ENCODE measurements at regions not wholly inside any gene's neighbourhood (a gene's known extent, or its start where the extent isn't known, plus 50 kb on each side); places are given as distances from the start of the nearest gene placed in this dataset.

GRCh38 chr7:111666260-111666659, 104.0 kb upstream of the IMMP2L start:
- Histone ChIP-seq H3K27me3 (no peaks in the 10 kb centered on the region), H3K9me3 (no peaks in the 10 kb centered on the region), H3K36me3 (no peaks in the 10 kb centered on the region), H3K4me3 (no peak overlapping the region), H3K4me1 (no peaks in the 10 kb centered on the region), H3K27ac (no peak overlapping the region)
- intact Hi-C loops (cut with DNase I; ENCODE audit: low total_unique reads), result no loop called here
- DNase-seq, result no peak
- 13 to 39% (median 28%) methylated on average over 2 of the region's 2 CpGs for WGBS, 5 donors
- TF ChIP-seq CTCF (IDR thresholded peaks at IDR 0.05) (no peak), POLR2A (IDR thresholded peaks at IDR 0.05) (no peak), POLR2AphosphoS5 (IDR thresholded peaks at IDR 0.05) (no peak), EP300 (IDR thresholded peaks at IDR 0.05) (no peak)

DNA sequence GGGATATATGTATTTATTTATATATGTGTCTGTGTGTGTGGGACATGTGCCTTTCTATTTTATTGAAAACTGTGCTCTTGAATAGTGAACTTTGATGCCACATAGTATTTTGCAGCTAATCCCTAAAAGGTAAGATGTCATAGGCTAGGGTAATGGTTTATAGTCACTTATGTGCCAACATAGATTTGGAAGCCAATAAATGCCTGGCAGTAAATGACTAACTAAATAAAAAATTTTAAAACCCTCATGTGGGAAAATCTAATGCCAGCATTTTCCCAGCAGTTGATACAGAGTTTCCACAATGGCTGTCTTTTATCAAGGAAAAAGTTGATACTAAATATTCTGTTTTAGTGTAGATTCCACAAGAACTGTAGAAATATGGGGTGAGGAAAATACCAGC, 101.5 kb upstream of the IMMP2L start:
- no peak overlapping the region for H3K27ac ChIP-seq
- H3K27me3 ChIP-seq, result no peaks in the 10 kb centered on the region
- no peak for DNase-seq
- H3K4me1 ChIP-seq, result no peaks in the 10 kb centered on the region
- intact Hi-C loops (cut with DNase I; ENCODE audit: low total_unique reads), result no loop called here
- no peaks in the 10 kb centered on the region for H3K36me3 ChIP-seq
- TF ChIP-seq POLR2A (IDR thresholded peaks at IDR 0.05), result no peak
- TF ChIP-seq POLR2AphosphoS5 (IDR thresholded peaks at IDR 0.05), result no peak
- no peak for TF ChIP-seq EP300 (IDR thresholded peaks at IDR 0.05)
- TF ChIP-seq CTCF (IDR thresholded peaks at IDR 0.05), result no peak
- no peak overlapping the region for H3K4me3 ChIP-seq
- H3K9me3 ChIP-seq, result no peaks in the 10 kb centered on the region

DNA sequence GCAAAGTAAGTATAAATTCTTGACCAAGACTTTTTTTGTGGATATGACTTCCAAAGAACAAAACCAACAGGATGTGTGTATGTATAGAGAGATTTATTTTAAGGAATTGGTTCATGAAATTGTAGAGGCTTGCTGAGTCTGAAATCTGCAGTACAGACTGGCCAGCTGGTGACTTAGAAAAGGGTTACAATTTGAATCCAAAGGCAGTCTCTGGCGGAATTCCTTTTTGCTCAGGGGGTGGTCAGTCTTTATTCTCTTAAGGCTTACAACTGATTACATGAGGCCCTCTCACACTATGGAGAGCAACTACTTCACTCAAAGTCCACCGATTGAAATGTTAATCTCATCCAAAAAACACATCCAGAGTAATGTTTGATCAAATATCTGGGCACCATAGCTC, 100.1 kb upstream of the IMMP2L start:
- H3K4me3 ChIP-seq, result no peak overlapping the region
- H3K36me3 ChIP-seq, result no peaks in the 10 kb centered on the region
- TF ChIP-seq POLR2A (IDR thresholded peaks at IDR 0.05), result no peak
- no peak for TF ChIP-seq EP300 (IDR thresholded peaks at IDR 0.05)
- no peak overlapping the region for H3K27ac ChIP-seq
- H3K27me3 ChIP-seq, result no peaks in the 10 kb centered on the region
- H3K9me3 ChIP-seq, result no peaks in the 10 kb centered on the region
- 79 to 86% (median 80%) methylated on average over 2 of the region's 2 CpGs for WGBS, 5 donors
- intact Hi-C loops (cut with DNase I; ENCODE audit: low total_unique reads), result no loop called here
- no peaks in the 10 kb centered on the region for H3K4me1 ChIP-seq
- DNase-seq, result no peak

DNA sequence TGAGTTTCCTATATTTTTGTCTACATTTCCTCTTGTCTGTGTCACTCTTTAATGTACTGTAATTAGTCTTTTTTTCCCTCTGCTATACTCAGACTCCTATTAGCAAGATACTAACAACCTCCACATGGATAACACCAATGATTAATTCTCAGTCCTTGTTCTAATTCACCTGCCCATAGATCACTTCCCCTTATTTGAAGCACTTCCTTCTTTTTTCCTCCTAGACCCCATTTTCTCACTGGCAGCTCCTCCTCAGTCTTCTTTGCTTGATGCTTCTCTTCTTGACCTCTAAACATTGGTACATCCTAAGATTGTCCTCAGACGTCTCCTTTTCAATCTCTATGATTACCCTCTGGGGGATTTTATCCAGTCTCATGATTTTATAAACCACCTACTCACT, 98.2 kb upstream of the IMMP2L start:
- TF ChIP-seq EP300 (IDR thresholded peaks at IDR 0.05) (no peak), POLR2AphosphoS5 (IDR thresholded peaks at IDR 0.05) (no peak), CTCF (IDR thresholded peaks at IDR 0.05) (no peak), POLR2A (IDR thresholded peaks at IDR 0.05) (no peak)
- no peaks in the 10 kb centered on the region for H3K27me3 ChIP-seq
- no peak overlapping the region for H3K27ac ChIP-seq
- intact Hi-C loops (cut with DNase I; ENCODE audit: low total_unique reads), result no loop called here
- H3K36me3 ChIP-seq, result no peaks in the 10 kb centered on the region
- no peak for DNase-seq
- H3K4me1 ChIP-seq, result no peaks in the 10 kb centered on the region
- no peaks in the 10 kb centered on the region for H3K9me3 ChIP-seq
- WGBS, 5 donors, result 67 to 88% (median 86%) methylated on average over 1 of the region's 1 CpG
- no peak overlapping the region for H3K4me3 ChIP-seq

DNA sequence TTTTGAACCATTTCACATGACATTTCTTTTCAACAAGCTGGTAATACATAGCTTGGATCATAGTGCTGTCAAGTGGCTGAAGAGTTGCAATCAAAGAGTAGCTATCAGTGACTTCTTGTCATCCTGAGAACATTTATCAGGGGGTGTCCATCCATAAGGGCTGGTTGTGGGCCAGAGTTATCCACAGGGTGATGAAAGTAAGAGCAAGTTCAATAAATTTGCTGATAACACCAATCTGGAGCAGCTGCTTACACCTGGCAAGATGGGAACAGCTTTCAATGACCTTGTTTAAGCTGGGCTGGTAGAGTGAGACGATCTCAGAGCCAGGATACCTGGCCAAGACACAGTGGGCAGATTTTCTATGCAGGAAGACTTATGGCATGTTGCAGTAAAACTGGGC, 96.3 kb upstream of the IMMP2L start:
- Histone ChIP-seq H3K4me3 (no peak overlapping the region), H3K27me3 (no peaks in the 10 kb centered on the region), H3K9me3 (no peaks in the 10 kb centered on the region), H3K4me1 (no peaks in the 10 kb centered on the region), H3K27ac (no peak overlapping the region), H3K36me3 (no peaks in the 10 kb centered on the region)
- no peak for TF ChIP-seq POLR2A (IDR thresholded peaks at IDR 0.05)
- no peak for TF ChIP-seq EP300 (IDR thresholded peaks at IDR 0.05)
- no peak for TF ChIP-seq CTCF (IDR thresholded peaks at IDR 0.05)
- TF ChIP-seq POLR2AphosphoS5 (IDR thresholded peaks at IDR 0.05), result no peak
- 13 to 39% (median 28%) methylated on average over 1 of the region's 1 CpG for WGBS, 5 donors
- no peak for DNase-seq
- intact Hi-C loops (cut with DNase I; ENCODE audit: low total_unique reads), result no loop called here
